IMR-90 (cell line): ENCODE measurements at regions not wholly inside any gene's neighbourhood (a gene's known extent, or its start where the extent isn't known, plus 50 kb on each side); places are given as distances from the start of the nearest gene placed in this dataset.

Experiments used
- ATAC-seq: fragments of 200-7000 bp; cut with Tn5 transposase; 2 replicates; pipeline ENCODE4 v1.9.1; 2020; ENCODE audit warnings: low read depth, mild to moderate bottlenecking, moderate library complexity
- BruUV-seq: library from RNA; stranded (reverse); fragments of 400-500 nt; replicated peaks from 2 replicates; lab custom pipeline; 2021; lab: Mats Ljungman, UMichigan
- CTCF ChIA-PET: fragments of 300-600 bp; formaldehyde crosslinking; extraction: SDS; loops from one replicate; lab custom pipeline; 2021; ENCODE audit warnings: antibody characterized with exemption; lab: Yijun Ruan, JAX
- POLR2A ChIA-PET: fragments of 300-600 bp; sonication (Branson Sonifier 250); formaldehyde crosslinking; loops from one replicate; lab custom pipeline; 2022; ENCODE audit warnings: antibody characterized with exemption; ENCODE audit not compliant: unreplicated experiment; lab: Charles Lee
- DNase-seq: peaks from one replicate; pipeline ENCODE4 v3.0.0; 2013
- H2AFZ ChIP-seq: replicated peaks from 2 replicates; pipeline ENCODE3; 2013; ENCODE audit warnings: low read length, mild to moderate bottlenecking; ENCODE audit not compliant: poor library complexity
- H2AK5ac ChIP-seq: 2 replicates; pipeline ENCODE4 v1.6.1; 2013; ENCODE audit warnings: low read depth, low read length, inconsistent platforms
- H2AK9ac ChIP-seq: replicated peaks from 2 replicates; pipeline ENCODE3; 2013; ENCODE audit warnings: mild to moderate bottlenecking, low read depth, low read length, moderate library complexity; ENCODE audit not compliant: poor library complexity
- H2BK120ac ChIP-seq: 2 replicates; pipeline ENCODE4 v1.6.1; 2013; ENCODE audit warnings: low read depth, low read length, inconsistent platforms
- H2BK15ac ChIP-seq: 3 replicates; pipeline ENCODE4 v1.6.1; 2013; ENCODE audit warnings: low read depth, low read length, inconsistent platforms
- H2BK20ac ChIP-seq: 2 replicates; pipeline ENCODE4 v1.6.1; 2013; ENCODE audit warnings: low read depth, mild to moderate bottlenecking, inconsistent platforms, low read length, moderate library complexity
- H2BK5ac ChIP-seq: 2 replicates; pipeline ENCODE4 v1.6.1; 2013; ENCODE audit warnings: mild to moderate bottlenecking, low read depth, low read length, inconsistent platforms; ENCODE audit not compliant: poor library complexity, severe bottlenecking
- H3K14ac ChIP-seq: replicated peaks from 2 replicates; pipeline ENCODE4 v1.6.1; 2013; ENCODE audit warnings: low read depth, low read length, inconsistent platforms
- H3K18ac ChIP-seq: 2 replicates; pipeline ENCODE4 v1.6.1; 2013; ENCODE audit warnings: low read depth, low read length, control low read depth
- H3K23ac ChIP-seq: 2 replicates; pipeline ENCODE4 v1.6.1; 2013; ENCODE audit warnings: low read depth, low read length, inconsistent platforms
- H3K27ac ChIP-seq: 2 replicates; pipeline ENCODE4 v1.5.1; 2013; ENCODE audit warnings: mild to moderate bottlenecking, control low read depth, low read length; ENCODE audit not compliant: insufficient read depth
- H3K27me3 ChIP-seq: 2 replicates; pipeline ENCODE4 v1.6.1; 2013; ENCODE audit warnings: low read length; ENCODE audit not compliant: control insufficient read depth, insufficient read depth
- H3K36me3 ChIP-seq: 2 replicates; pipeline ENCODE4 v1.6.1; 2013; ENCODE audit warnings: low read length, mixed read lengths; ENCODE audit not compliant: control insufficient read depth, insufficient read depth
- H3K4ac ChIP-seq: 2 replicates; pipeline ENCODE4 v1.6.1; 2013; ENCODE audit warnings: low read depth, low read length, inconsistent platforms
- H3K4me1 ChIP-seq: 2 replicates; pipeline ENCODE4 v1.6.1; 2013; ENCODE audit warnings: low read length, mixed read lengths; ENCODE audit not compliant: control insufficient read depth, insufficient read depth
- H3K4me2 ChIP-seq: 2 replicates; pipeline ENCODE4 v1.6.1; 2013; ENCODE audit warnings: low read depth, mild to moderate bottlenecking, control low read depth, low read length, moderate library complexity
- H3K4me3 ChIP-seq: 2 replicates; pipeline ENCODE4 v1.5.1; 2013; ENCODE audit warnings: low read depth, mild to moderate bottlenecking, control low read depth, low read length, moderate library complexity; ENCODE audit not compliant: insufficient read depth
- H3K56ac ChIP-seq: 2 replicates; pipeline ENCODE4 v1.6.1; 2013; ENCODE audit warnings: low read length, inconsistent platforms; ENCODE audit not compliant: insufficient read depth; ENCODE audit errors: extremely low read depth
- H3K79me1 ChIP-seq, 2 experiments: 2 replicates each; pipeline ENCODE4 v1.6.1; 2013; ENCODE audit warnings: low read length in 2 of 2, inconsistent platforms in 1 of 2, low read depth in 1 of 2
- H3K9ac ChIP-seq: 2 replicates; pipeline ENCODE4 v1.6.1; 2013; ENCODE audit warnings: low read depth, low read length, control low read depth
- H3K9me1 ChIP-seq: 2 replicates; pipeline ENCODE4 v1.6.1; 2013; ENCODE audit warnings: low read length, inconsistent platforms; ENCODE audit not compliant: insufficient read depth
- H3K9me3 ChIP-seq: 2 replicates; pipeline ENCODE4 v1.6.1; 2013; ENCODE audit warnings: low read length; ENCODE audit not compliant: control insufficient read depth, insufficient read depth
- H4K20me1 ChIP-seq: 2 replicates; pipeline ENCODE4 v1.6.1; 2013; ENCODE audit warnings: low read length, inconsistent platforms; ENCODE audit not compliant: insufficient read depth
- H4K5ac ChIP-seq: 2 replicates; pipeline ENCODE4 v1.6.1; 2013; ENCODE audit warnings: mild to moderate bottlenecking, low read depth, low read length, control low read depth
- H4K8ac ChIP-seq, 2 experiments: 2 replicates each; pipeline ENCODE4 v1.6.1; 2013; ENCODE audit warnings: low read depth in 2 of 2, low read length in 2 of 2, control low read depth in 1 of 2, inconsistent platforms in 1 of 2
- H4K91ac ChIP-seq: 2 replicates; pipeline ENCODE4 v1.6.1; 2013; ENCODE audit warnings: low read depth, low read length, inconsistent platforms; ENCODE audit not compliant: insufficient read depth
- BHLHE40 ChIP-seq: fragments of 150-350 bp; IDR thresholded peaks from 2 replicates; pipeline ENCODE4 v1.6.1; 2016; ENCODE audit warnings: mild to moderate bottlenecking, low read depth, low read length
- CHD1 ChIP-seq: IDR thresholded peaks from 2 replicates; pipeline ENCODE4 v1.6.1; 2012; ENCODE audit warnings: low read depth, low read length, improper control_type of control experiment
- CTCF ChIP-seq: conservative IDR thresholded peaks from 2 replicates; pipeline ENCODE4 v1.5.1; 2012; ENCODE audit warnings: mild to moderate bottlenecking, low read depth, low read length, improper control_type of control experiment
- ELK1 ChIP-seq: fragments of 150-350 bp; IDR thresholded peaks from 2 replicates; pipeline ENCODE4 v1.6.1; 2016; ENCODE audit warnings: low read depth, mild to moderate bottlenecking, low read length, moderate library complexity, borderline replicate concordance
- FOS ChIP-seq: fragments of 150-350 bp; IDR thresholded peaks from 2 replicates; pipeline ENCODE4 v1.6.1; 2016; ENCODE audit warnings: low read depth, low read length
- MAFK ChIP-seq: IDR thresholded peaks from 2 replicates; pipeline ENCODE4 v1.6.1; 2012; ENCODE audit warnings: low read depth, low read length, improper control_type of control experiment
- MAZ ChIP-seq: IDR thresholded peaks from 2 replicates; pipeline ENCODE4 v1.6.1; 2012; ENCODE audit warnings: low read depth, mild to moderate bottlenecking, low read length, improper control_type of control experiment, moderate library complexity, borderline replicate concordance
- MXI1 ChIP-seq: IDR thresholded peaks from 2 replicates; pipeline ENCODE4 v1.6.1; 2012; ENCODE audit warnings: low read depth, mild to moderate bottlenecking, low read length, moderate library complexity, borderline replicate concordance
- NFE2L2 ChIP-seq: fragments of 150-350 bp; IDR thresholded peaks from 2 replicates; pipeline ENCODE4 v1.6.1; 2016; ENCODE audit warnings: low read depth, mild to moderate bottlenecking, low read length
- POLR2A ChIP-seq: IDR thresholded peaks from 2 replicates; pipeline ENCODE4 v1.6.1; 2012; ENCODE audit warnings: mild to moderate bottlenecking, low read depth, low read length
- RCOR1 ChIP-seq: IDR thresholded peaks from 2 replicates; pipeline ENCODE4 v1.6.1; 2012; ENCODE audit warnings: mild to moderate bottlenecking, low read length, improper control_type of control experiment; ENCODE audit not compliant: insufficient replicate concordance
- RFX5 ChIP-seq: IDR thresholded peaks from 2 replicates; pipeline ENCODE4 v1.8.0; 2012; ENCODE audit warnings: low read depth, mild to moderate bottlenecking, low read length, moderate library complexity
- SMC3 ChIP-seq: fragments of 150-350 bp; IDR thresholded peaks from 2 replicates; pipeline ENCODE4 v1.6.1; 2016; ENCODE audit warnings: low read depth, mild to moderate bottlenecking, antibody characterized with exemption, low read length, moderate library complexity
- USF2 ChIP-seq: fragments of 150-350 bp; IDR thresholded peaks from 2 replicates; pipeline ENCODE4 v1.6.1; 2017; ENCODE audit warnings: mild to moderate bottlenecking, antibody characterized with exemption, low read length, low read depth
- dilution Hi-C: fragments of 300-500 bp; cut with HindIII; formaldehyde crosslinking; loops from one replicate; pipeline ENCODE4 v1.14.3; 2018; ENCODE audit warnings: low sequenced_read_pairs; ENCODE audit not compliant: unreplicated experiment
- in situ Hi-C: fragments of 300-500 bp; cut with MboI; formaldehyde crosslinking; loops from 3 replicates; pipeline ENCODE4 v1.14.3; 2019; ENCODE audit warnings: low sequenced_read_pairs, inconsistent platforms, mixed read lengths
- intact Hi-C: fragments of 100-400 bp; cut with micrococcal nuclease; formaldehyde crosslinking; loops from 2 replicates; pipeline ENCODE4 v1.10.0; 2022

- Histone ChIP-seq H2BK15ac (no peak overlapping the region), H4K91ac (no peak overlapping the region), H3K56ac (no peak overlapping the region), H3K27ac (no peak overlapping the region), H2BK5ac (no peak overlapping the region), H3K4ac (no peak overlapping the region), H3K36me3 (no peaks in the 10 kb centered on the region), H2BK120ac (no peak overlapping the region), H2AFZ (no peak overlapping the region), H3K4me3 (no peak overlapping the region), H3K23ac (no peak overlapping the region), H4K8ac (no peak overlapping the region), H3K27me3 (no peaks in the 10 kb centered on the region), H3K18ac (no peak overlapping the region), H2BK20ac (no peak overlapping the region), H3K9me3 (peaks cover 4% of the 10 kb centered on the region; the same call in 1 of the 2 replicates), H2AK5ac (no peak overlapping the region), H4K5ac (no peak overlapping the region), H4K20me1 (no peaks in the 10 kb centered on the region), H3K4me1 (no peaks in the 10 kb centered on the region), H3K9ac (no peak overlapping the region), H3K4me2 (no peak overlapping the region), H3K9me1 (no peaks in the 10 kb centered on the region), H2AK9ac (no peak overlapping the region), H3K79me1 (no peaks in the 10 kb centered on the region), H3K14ac (no peak overlapping the region)
- BruUV-seq, result no TSS peak
- ChIA-PET POLR2A (no interaction called here), CTCF (no interaction called here)
- TF ChIP-seq POLR2A (no peak), SMC3 (no peak), CHD1 (no peak), MXI1 (no peak), NFE2L2 (no peak), MAZ (no peak), FOS (no peak), MAFK (no peak), ELK1 (no peak), RFX5 (no peak), BHLHE40 (no peak), USF2 (no peak), RCOR1 (no peak), CTCF (no peak)
- intact Hi-C loops, result no loop called here
- in situ Hi-C loops, result no loop called here
- dilution Hi-C loops, result no loop called here
- ATAC-seq, result no peak
- no peak for DNase-seq
These were observed 282.7 kb upstream of the DACH1 start for GRCh38 chr13:72149701-72150100.
